NB4 (cell line): ENCODE measurements at regions not wholly inside any gene's neighbourhood (a gene's known extent, or its start where the extent isn't known, plus 50 kb on each side); places are given as distances from the start of the nearest gene placed in this dataset.

Source experiments
- POLR2A ChIP-seq: IDR thresholded peaks from 2 replicates; pipeline ENCODE4 v1.6.1; 2011; ENCODE audit warnings: mild to moderate bottlenecking; ENCODE audit not compliant: insufficient read length; ENCODE audit errors: extremely low read depth
- TF ChIP-seq, protein P1 (sequence below): IDR thresholded peaks from one replicate; pipeline ENCODE4 v1.5.1; 2012; ENCODE audit warnings: low read depth, low read length

DNA sequence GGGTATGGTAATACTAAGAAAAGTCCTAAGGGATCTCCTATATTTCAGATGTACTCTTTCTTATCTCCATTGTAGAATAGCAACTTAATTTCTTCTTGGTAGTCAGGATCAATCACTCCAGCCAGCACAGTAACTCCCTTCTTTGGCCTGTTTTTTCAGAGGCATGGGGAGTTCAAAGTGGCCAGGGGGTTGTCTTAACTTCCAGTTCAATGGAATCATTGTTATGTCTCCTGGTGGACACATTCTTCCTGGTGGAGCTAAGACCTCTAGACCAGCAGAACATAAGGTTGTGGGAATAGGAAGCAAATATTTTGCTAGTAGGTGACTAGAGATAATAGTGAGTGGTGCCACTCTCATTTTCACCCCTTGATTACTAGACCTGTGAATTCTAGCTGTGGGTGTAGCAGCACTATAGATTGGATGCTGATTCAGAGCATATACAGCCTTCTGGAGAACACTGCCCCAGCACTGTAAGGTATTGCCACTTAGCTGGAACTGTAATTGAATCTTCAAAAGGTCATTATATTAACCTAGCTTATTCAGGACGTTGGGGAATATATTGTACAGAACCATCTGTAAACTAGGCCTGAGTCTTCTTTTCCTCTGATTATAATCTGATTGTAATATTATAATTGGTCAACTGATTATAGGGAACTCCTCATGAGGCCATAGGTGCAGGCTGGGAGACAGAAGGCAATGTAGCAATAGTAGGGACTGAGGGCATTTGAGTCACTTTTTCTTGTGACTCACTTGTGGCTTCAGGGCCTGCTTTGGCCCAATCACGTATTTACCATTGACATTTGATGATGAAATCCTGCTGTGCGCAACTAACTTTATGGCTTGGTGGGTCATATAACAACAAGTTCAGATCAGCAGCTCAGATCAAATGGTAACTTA is 60.2 kb upstream of the ATP2B1 start:
- TF ChIP-seq, protein P1, sequence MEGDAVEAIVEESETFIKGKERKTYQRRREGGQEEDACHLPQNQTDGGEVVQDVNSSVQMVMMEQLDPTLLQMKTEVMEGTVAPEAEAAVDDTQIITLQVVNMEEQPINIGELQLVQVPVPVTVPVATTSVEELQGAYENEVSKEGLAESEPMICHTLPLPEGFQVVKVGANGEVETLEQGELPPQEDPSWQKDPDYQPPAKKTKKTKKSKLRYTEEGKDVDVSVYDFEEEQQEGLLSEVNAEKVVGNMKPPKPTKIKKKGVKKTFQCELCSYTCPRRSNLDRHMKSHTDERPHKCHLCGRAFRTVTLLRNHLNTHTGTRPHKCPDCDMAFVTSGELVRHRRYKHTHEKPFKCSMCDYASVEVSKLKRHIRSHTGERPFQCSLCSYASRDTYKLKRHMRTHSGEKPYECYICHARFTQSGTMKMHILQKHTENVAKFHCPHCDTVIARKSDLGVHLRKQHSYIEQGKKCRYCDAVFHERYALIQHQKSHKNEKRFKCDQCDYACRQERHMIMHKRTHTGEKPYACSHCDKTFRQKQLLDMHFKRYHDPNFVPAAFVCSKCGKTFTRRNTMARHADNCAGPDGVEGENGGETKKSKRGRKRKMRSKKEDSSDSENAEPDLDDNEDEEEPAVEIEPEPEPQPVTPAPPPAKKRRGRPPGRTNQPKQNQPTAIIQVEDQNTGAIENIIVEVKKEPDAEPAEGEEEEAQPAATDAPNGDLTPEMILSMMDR: no peak
- TF ChIP-seq POLR2A: no peak
